Kidney epithelial cell (primary cell): ENCODE measurements at regions not wholly inside any gene's neighbourhood (a gene's known extent, or its start where the extent isn't known, plus 50 kb on each side); places are given as distances from the start of the nearest gene placed in this dataset.

ENCODE experiments used
- DNase-seq: peaks from one replicate; pipeline ENCODE4 v3.0.0-alpha.2; 2010; ENCODE audit warnings: low read depth
- H3K27me3 ChIP-seq: 2 replicates; pipeline ENCODE4 v1.6.0; 2011; ENCODE audit warnings: low read length; ENCODE audit not compliant: control insufficient read depth, insufficient read depth
- H3K36me3 ChIP-seq: 2 replicates; pipeline ENCODE4 v1.5.1; 2011; ENCODE audit warnings: low read length; ENCODE audit not compliant: control insufficient read depth, insufficient read depth
- H3K4me3 ChIP-seq: 2 replicates; pipeline ENCODE4 v1.5.1; 2011; ENCODE audit warnings: low read depth, mild to moderate bottlenecking, control low read depth, low read length
- CTCF ChIP-seq: IDR thresholded peaks from 2 replicates; pipeline ENCODE4 v1.5.1; 2011; ENCODE audit warnings: mild to moderate bottlenecking, moderate library complexity, low read length, control low read depth, inconsistent platforms; ENCODE audit not compliant: insufficient read depth, poor library complexity, severe bottlenecking

GRCh38 chr2:118350621-118351020 lies 262.4 kb downstream of the INSIG2 start:
- H3K4me3 ChIP-seq = no peak overlapping the region
- TF ChIP-seq CTCF = no peak
- DNase-seq = no peak
- H3K36me3 ChIP-seq = no peaks in the 10 kb centered on the region
- H3K27me3 ChIP-seq = no peaks in the 10 kb centered on the region

- DNase-seq = no peak
- H3K4me3 ChIP-seq = no peak overlapping the region
- TF ChIP-seq CTCF = no peak
- no peaks in the 10 kb centered on the region for H3K27me3 ChIP-seq
- H3K36me3 ChIP-seq = no peaks in the 10 kb centered on the region
Observed at GRCh38 chr2:118349365-118349764, 261.1 kb downstream of the INSIG2 start.

GRCh38 chr2:118348380-118349034 lies 260.2 kb downstream of the INSIG2 start:
- H3K27me3 ChIP-seq = no peaks in the 10 kb centered on the region
- H3K4me3 ChIP-seq = no peak overlapping the region
- no peaks in the 10 kb centered on the region for H3K36me3 ChIP-seq
- DNase-seq = no peak
- no peak for TF ChIP-seq CTCF

- no peak for TF ChIP-seq CTCF
- Histone ChIP-seq H3K27me3 (no peaks in the 10 kb centered on the region), H3K4me3 (no peak overlapping the region), H3K36me3 (no peaks in the 10 kb centered on the region)
- no peak for DNase-seq
Observed at GRCh38 chr2:118345465-118345864, 257.2 kb downstream of the INSIG2 start.

GRCh38 chr2:118340103-118340502 lies 251.8 kb downstream of the INSIG2 start:
- DNase-seq = no peak
- no peak overlapping the region for H3K4me3 ChIP-seq

More at GRCh38 chr2:118340103-118340502, 251.8 kb downstream of the INSIG2 start:
- TF ChIP-seq CTCF = no peak
- Histone ChIP-seq H3K36me3 (no peaks in the 10 kb centered on the region), H3K27me3 (no peaks in the 10 kb centered on the region)
